Keratinocyte (primary cell): ENCODE measurements at regions not wholly inside any gene's neighbourhood (a gene's known extent, or its start where the extent isn't known, plus 50 kb on each side); places are given as distances from the start of the nearest gene placed in this dataset.

ENCODE experiments used
- DNase-seq: peaks from one replicate; pipeline ENCODE4 v3.0.0-alpha.2; 2011; ENCODE audit warnings: low read depth, missing footprints, low spot score
- FAIRE-seq: peaks from 2 replicates; lab custom pipeline; 2011; peaks lifted over from hg19 to GRCh38; lab: Jason Lieb, UNC
- H2AFZ ChIP-seq: 2 replicates; pipeline ENCODE4 v1.6.0; 2012; ENCODE audit warnings: low read length, control low read depth, inconsistent platforms; ENCODE audit not compliant: control insufficient read depth
- H3K27ac ChIP-seq: 2 replicates; pipeline ENCODE4 v1.5.1; 2011; ENCODE audit warnings: low read length; ENCODE audit not compliant: control insufficient read depth, insufficient read depth
- H3K27me3 ChIP-seq: 3 replicates; pipeline ENCODE4 v1.6.0; 2011; ENCODE audit warnings: low read length; ENCODE audit not compliant: control insufficient read depth, insufficient read depth; ENCODE audit errors: extremely low read depth
- H3K36me3 ChIP-seq, 2 experiments: 2 replicates in 1 of 2; 3 replicates in 1 of 2; pipeline ENCODE4 v1.5.1; 2011; ENCODE audit warnings: low read length in 2 of 2, mild to moderate bottlenecking in 1 of 2; ENCODE audit not compliant: control insufficient read depth in 2 of 2, insufficient read depth in 2 of 2; ENCODE audit errors: extremely low read depth in 1 of 2
- H3K4me1 ChIP-seq: 3 replicates; pipeline ENCODE4 v1.5.1; 2011; ENCODE audit warnings: low read length; ENCODE audit not compliant: control insufficient read depth, insufficient read depth; ENCODE audit errors: extremely low read depth
- H3K4me2 ChIP-seq: 3 replicates; pipeline ENCODE4 v1.6.0; 2011; ENCODE audit warnings: low read depth, low read length; ENCODE audit not compliant: control insufficient read depth, insufficient read depth; ENCODE audit errors: extremely low read depth
- H3K4me3 ChIP-seq, 3 experiments: fragments of 200-600 bp in 1 of 3; sonication (generic) in 1 of 3; 2 replicates in 2 of 3; 3 replicates in 1 of 3; pipeline ENCODE4 v1.5.1; 2011 to 2016; ENCODE audit warnings: low read length in 3 of 3, mild to moderate bottlenecking in 3 of 3, control low read depth in 2 of 3, inconsistent platforms in 1 of 3, low read depth in 1 of 3, mixed read lengths in 1 of 3, mixed run types in 1 of 3, moderate library complexity in 1 of 3; ENCODE audit not compliant: control insufficient read depth in 2 of 3, insufficient read depth in 2 of 3; ENCODE audit errors: extremely low read depth in 1 of 3
- H3K79me2 ChIP-seq: 2 replicates; pipeline ENCODE4 v1.6.0; 2012; ENCODE audit warnings: low read length; ENCODE audit not compliant: control insufficient read depth, insufficient read depth
- H3K9ac ChIP-seq: 3 replicates; pipeline ENCODE4 v1.6.0; 2011; ENCODE audit warnings: low read length; ENCODE audit not compliant: control insufficient read depth, insufficient read depth; ENCODE audit errors: extremely low read depth
- H3K9me1 ChIP-seq: 3 replicates; pipeline ENCODE4 v1.6.0; 2011; ENCODE audit warnings: low read length; ENCODE audit not compliant: control insufficient read depth, insufficient read depth; ENCODE audit errors: extremely low read depth
- H3K9me3 ChIP-seq: 2 replicates; pipeline ENCODE4 v1.5.1; 2012; ENCODE audit warnings: low read depth, low read length; ENCODE audit not compliant: control insufficient read depth
- H4K20me1 ChIP-seq: 3 replicates; pipeline ENCODE4 v1.6.0; 2011; ENCODE audit warnings: low read length; ENCODE audit not compliant: control insufficient read depth, insufficient read depth; ENCODE audit errors: extremely low read depth
- CTCF ChIP-seq, 3 experiments: IDR thresholded peaks in 1 of 3; conservative IDR thresholded peaks in 1 of 3; optimal IDR thresholded peaks in 1 of 3; 2 replicates in 2 of 3; 3 replicates in 1 of 3; pipeline versions ENCODE3 to v1.5.1; 2011; ENCODE audit warnings: low read length in 3 of 3, mild to moderate bottlenecking in 3 of 3, moderate library complexity in 2 of 3, control low read depth in 1 of 3, inconsistent platforms in 1 of 3; ENCODE audit not compliant: insufficient read depth in 2 of 3; ENCODE audit errors: extremely low read depth in 1 of 3
- EZH2 ChIP-seq: IDR thresholded peaks from one replicate; pipeline ENCODE4 v1.6.1; 2012; ENCODE audit warnings: inconsistent platforms, mild to moderate bottlenecking, low read length, moderate library complexity
- dilution Hi-C: fragments of 300-500 bp; cut with MboI; formaldehyde crosslinking; loops from one replicate; pipeline ENCODE4 v1.7.0; 2020; ENCODE audit warnings: low sequenced_read_pairs; ENCODE audit not compliant: extremely low pct_ligation_motif_present

DNA sequence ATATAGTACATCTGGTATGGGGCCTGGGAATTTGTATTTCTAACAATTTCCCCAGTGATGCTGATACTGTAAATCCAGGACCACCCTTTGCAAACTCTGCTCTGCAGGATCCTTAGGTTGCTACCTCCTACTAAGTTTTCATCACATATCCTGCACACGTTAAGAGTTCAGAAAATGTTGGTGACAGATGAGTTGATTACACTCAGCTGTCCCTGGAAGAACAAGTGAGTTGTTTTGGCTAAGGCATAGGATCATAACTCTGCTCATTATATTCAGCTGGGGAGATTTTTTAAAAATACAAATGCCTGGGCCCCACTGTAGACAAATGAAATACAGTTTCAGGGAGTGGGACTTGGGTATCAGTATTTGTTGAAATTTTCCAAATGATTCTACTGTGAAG is 274.6 kb upstream of the HABP2 start:
- Histone ChIP-seq H3K9me3 (no peaks in the 10 kb centered on the region), H3K27me3 (no peaks in the 10 kb centered on the region), H3K4me3 (no peak overlapping the region), H3K4me1 (no peaks in the 10 kb centered on the region), H3K36me3 (no peaks in the 10 kb centered on the region), H3K9me1 (no peaks in the 10 kb centered on the region), H3K9ac (no peak overlapping the region), H3K79me2 (no peaks in the 10 kb centered on the region), H2AFZ (no peak overlapping the region), H3K4me2 (no peak overlapping the region), H3K27ac (no peak overlapping the region), H4K20me1 (no peaks in the 10 kb centered on the region)
- TF ChIP-seq CTCF (optimal IDR thresholded peaks at IDR 0.05 in 1 of 3, IDR thresholded peaks at IDR 0.05 in 1 of 3, conservative IDR thresholded peaks at IDR 0.05 in 1 of 3; ENCODE audit: extremely low read depth in 1 of 3, insufficient read depth in 2 of 3, low read length in 3 of 3) (no peak), EZH2 (no peak)
- dilution Hi-C loops: no loop called here
- no peak for FAIRE-seq
- no peak for DNase-seq

DNA sequence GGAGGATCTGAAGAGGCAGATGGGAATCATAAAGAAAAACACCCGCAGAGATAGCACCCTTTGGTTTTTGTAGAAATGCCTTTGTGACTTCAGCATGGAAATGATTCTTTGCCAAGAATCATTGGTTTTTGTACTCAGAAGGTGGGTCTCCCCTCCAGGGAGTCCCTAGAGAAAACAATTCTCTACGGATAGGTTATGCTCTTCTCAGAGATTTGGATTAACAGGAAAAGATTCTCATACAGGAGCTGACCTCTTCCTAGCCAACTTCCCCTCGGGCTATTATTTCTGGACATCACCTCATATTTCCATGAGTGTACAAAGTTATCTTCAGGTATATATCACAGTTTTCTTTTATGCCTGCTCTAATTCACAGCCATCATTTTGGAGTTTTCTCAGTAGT is 274.2 kb upstream of the HABP2 start:
- Histone ChIP-seq H3K9me3 (no peaks in the 10 kb centered on the region), H3K9ac (no peak overlapping the region), H3K9me1 (no peaks in the 10 kb centered on the region), H3K4me2 (no peak overlapping the region), H3K4me3 (no peak overlapping the region), H3K36me3 (no peaks in the 10 kb centered on the region), H3K4me1 (no peaks in the 10 kb centered on the region), H2AFZ (no peak overlapping the region), H3K27me3 (no peaks in the 10 kb centered on the region), H3K27ac (no peak overlapping the region), H3K79me2 (no peaks in the 10 kb centered on the region), H4K20me1 (no peaks in the 10 kb centered on the region)
- dilution Hi-C loops: no loop called here
- no peak for TF ChIP-seq CTCF (optimal IDR thresholded peaks at IDR 0.05 in 1 of 3, IDR thresholded peaks at IDR 0.05 in 1 of 3, conservative IDR thresholded peaks at IDR 0.05 in 1 of 3; ENCODE audit: extremely low read depth in 1 of 3, insufficient read depth in 2 of 3, low read length in 3 of 3)
- no peak for TF ChIP-seq EZH2
- DNase-seq (no peak), FAIRE-seq (no peak)
